ENCODE measurements at regions not wholly inside any gene's neighbourhood (a gene's known extent, or its start where the extent isn't known, plus 50 kb on each side); places are given as distances from the start of the nearest gene placed in this dataset.

DNA sequence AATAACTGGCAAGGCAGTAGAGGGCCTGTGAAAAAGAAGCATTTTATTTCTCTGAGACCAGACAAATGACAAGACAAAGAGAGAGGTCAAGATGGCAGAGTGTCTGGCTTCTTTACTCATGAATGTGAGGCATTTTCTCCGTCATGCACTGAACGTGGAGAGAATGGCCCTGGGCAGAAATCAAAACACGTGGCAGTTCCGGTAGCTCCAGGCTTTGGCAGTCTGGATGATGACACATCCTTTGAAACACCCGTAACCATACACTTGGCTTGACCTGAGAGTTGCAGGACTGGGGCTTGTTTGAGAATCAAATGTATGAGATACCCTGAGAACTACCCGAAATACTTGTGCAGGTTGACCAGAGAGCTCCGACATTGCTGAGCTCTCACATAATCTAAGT lies 537.6 kb downstream of the ACTR3B start:
- Mint-ChIP-seq H3K9me3 (ENCODE audit: unreplicated experiment) (peaks cover 14% of the 10 kb centered on the region), H3K4me1 (ENCODE audit: low read depth, unreplicated experiment) (no peaks in the 10 kb centered on the region), H3K27ac (ENCODE audit: unreplicated experiment) (no peak overlapping the region), H3K4me3 (ENCODE audit: unreplicated experiment) (no peak overlapping the region), H3K27me3 (ENCODE audit: unreplicated experiment) (peaks cover 2% of the 10 kb centered on the region), H3K36me3 (ENCODE audit: unreplicated experiment) (peaks cover 4% of the 10 kb centered on the region)
- TF ChIP-seq, protein P1, sequence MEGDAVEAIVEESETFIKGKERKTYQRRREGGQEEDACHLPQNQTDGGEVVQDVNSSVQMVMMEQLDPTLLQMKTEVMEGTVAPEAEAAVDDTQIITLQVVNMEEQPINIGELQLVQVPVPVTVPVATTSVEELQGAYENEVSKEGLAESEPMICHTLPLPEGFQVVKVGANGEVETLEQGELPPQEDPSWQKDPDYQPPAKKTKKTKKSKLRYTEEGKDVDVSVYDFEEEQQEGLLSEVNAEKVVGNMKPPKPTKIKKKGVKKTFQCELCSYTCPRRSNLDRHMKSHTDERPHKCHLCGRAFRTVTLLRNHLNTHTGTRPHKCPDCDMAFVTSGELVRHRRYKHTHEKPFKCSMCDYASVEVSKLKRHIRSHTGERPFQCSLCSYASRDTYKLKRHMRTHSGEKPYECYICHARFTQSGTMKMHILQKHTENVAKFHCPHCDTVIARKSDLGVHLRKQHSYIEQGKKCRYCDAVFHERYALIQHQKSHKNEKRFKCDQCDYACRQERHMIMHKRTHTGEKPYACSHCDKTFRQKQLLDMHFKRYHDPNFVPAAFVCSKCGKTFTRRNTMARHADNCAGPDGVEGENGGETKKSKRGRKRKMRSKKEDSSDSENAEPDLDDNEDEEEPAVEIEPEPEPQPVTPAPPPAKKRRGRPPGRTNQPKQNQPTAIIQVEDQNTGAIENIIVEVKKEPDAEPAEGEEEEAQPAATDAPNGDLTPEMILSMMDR (IDR thresholded peaks at IDR 0.05; ENCODE audit: partially characterized antibody, unreplicated experiment): no peak
- DNase-seq: no peak

DNA sequence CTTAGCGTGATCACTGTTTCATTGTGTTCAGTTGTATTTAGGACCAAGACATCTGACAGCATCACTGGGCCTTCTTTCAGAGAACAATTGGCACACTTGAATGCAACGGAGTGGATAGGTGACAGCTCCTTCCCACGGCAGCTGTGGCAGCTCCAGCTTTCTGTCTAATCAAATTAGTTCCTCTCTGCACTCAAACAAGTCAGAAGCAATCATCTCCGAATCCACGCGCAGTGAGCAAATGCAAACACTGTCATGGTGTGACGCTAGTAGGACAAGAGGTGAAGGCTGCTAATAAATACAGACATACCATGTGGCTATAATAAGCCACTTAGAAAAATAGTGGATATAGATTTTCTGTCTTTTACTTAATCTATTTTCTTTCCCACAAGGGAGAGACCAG lies 542.4 kb downstream of the ACTR3B start:
- no peaks in the 10 kb centered on the region for H3K36me3 Mint-ChIP-seq (ENCODE audit: unreplicated experiment)
- no peak overlapping the region for H3K27ac Mint-ChIP-seq (ENCODE audit: unreplicated experiment)

DNA sequence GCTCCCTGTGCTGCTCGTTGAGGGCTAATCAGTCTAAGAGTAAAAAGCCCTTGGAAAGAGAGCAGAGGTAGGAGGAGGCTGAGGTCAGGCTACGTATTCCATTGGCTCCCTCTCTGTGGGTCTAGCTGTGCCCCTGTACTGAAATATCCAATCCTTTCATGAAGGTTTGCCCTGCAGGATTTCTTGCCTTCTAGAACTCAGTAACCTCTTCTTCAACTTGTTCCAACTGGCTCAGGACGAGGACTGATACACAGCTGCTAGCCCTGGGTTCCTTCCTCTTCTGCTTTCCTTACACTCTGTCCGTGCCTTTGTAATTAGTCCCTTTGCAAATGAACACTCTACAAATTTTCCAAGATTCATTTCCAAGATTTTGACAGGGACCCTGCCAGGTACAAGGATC lies 560.5 kb downstream of the ACTR3B start:
- peaks cover 17% of the 10 kb centered on the region for H3K9me3 Mint-ChIP-seq (ENCODE audit: unreplicated experiment)
- TF ChIP-seq, protein P1 (IDR thresholded peaks at IDR 0.05; ENCODE audit: partially characterized antibody, unreplicated experiment): no peak

More for the DNA sequence above, 542.4 kb downstream of the ACTR3B start:
- Mint-ChIP-seq H3K27me3 (ENCODE audit: unreplicated experiment) (peaks cover 2% of the 10 kb centered on the region), H3K4me3 (ENCODE audit: unreplicated experiment) (no peak overlapping the region), H3K9me3 (ENCODE audit: unreplicated experiment) (peaks cover 18% of the 10 kb centered on the region), H3K4me1 (ENCODE audit: low read depth, unreplicated experiment) (no peaks in the 10 kb centered on the region)
- TF ChIP-seq, protein P1 (IDR thresholded peaks at IDR 0.05; ENCODE audit: partially characterized antibody, unreplicated experiment): no peak
- DNase-seq: no peak

DNA sequence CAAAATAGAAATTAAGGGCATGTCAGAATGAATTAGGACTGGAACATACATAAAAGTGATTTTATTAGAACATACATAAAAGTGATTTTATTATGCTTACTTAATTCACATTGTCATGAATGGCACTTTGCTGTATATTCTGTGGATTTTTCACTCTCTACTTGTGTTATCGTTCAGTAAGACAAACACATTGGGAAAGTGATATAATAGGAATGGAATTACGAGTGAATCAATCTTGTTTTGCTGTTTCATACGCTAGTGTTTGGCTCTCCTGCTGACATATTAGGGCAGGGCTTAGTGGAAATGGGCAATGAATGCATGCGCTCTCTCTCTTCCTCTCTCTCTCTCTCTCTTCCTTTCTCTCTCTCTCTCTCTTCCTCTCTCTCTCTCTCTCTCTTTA lies 561.1 kb downstream of the ACTR3B start:
- H3K4me1 Mint-ChIP-seq (ENCODE audit: low read depth, unreplicated experiment): no peaks in the 10 kb centered on the region

More for the DNA sequence above, 560.5 kb downstream of the ACTR3B start:
- no peaks in the 10 kb centered on the region for H3K4me1 Mint-ChIP-seq (ENCODE audit: low read depth, unreplicated experiment)
- H3K4me3 Mint-ChIP-seq (ENCODE audit: unreplicated experiment): no peak overlapping the region
- peaks cover 10% of the 10 kb centered on the region for H3K36me3 Mint-ChIP-seq (ENCODE audit: unreplicated experiment)
- no peak overlapping the region for H3K27ac Mint-ChIP-seq (ENCODE audit: unreplicated experiment)
- H3K27me3 Mint-ChIP-seq (ENCODE audit: unreplicated experiment): no peaks in the 10 kb centered on the region
- no peak for DNase-seq

DNA sequence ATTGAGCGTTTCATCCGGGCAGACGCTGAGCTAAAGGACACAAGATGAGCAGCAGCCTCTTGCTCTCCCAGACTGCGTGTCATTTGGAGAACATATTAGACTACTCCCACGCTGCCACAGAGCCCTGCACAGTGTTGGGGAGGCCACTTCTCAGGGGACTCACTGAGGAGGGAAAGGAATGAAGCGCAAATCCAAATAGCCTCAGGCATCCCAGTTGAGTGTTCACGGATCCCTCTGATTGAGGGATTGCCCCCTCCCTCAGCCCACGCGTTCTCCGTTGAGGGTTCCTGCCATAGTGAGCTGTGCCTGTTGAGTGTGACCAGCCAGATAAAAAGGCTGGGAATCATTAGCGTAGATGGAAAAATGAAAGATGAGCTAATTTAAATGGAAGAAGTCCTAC lies 563.4 kb downstream of the ACTR3B start:
- H3K36me3 Mint-ChIP-seq (ENCODE audit: unreplicated experiment): peaks cover 10% of the 10 kb centered on the region
- H3K4me1 Mint-ChIP-seq (ENCODE audit: low read depth, unreplicated experiment): no peaks in the 10 kb centered on the region
- H3K4me3 Mint-ChIP-seq (ENCODE audit: unreplicated experiment): no peak overlapping the region
- peaks cover 12% of the 10 kb centered on the region for H3K9me3 Mint-ChIP-seq (ENCODE audit: unreplicated experiment)
- H3K27me3 Mint-ChIP-seq (ENCODE audit: unreplicated experiment): no peaks in the 10 kb centered on the region
- TF ChIP-seq, protein P1 (IDR thresholded peaks at IDR 0.05; ENCODE audit: partially characterized antibody, unreplicated experiment): no peak
- no peak for DNase-seq
- no peak overlapping the region for H3K27ac Mint-ChIP-seq (ENCODE audit: unreplicated experiment)

More for the DNA sequence above, 561.1 kb downstream of the ACTR3B start:
- peaks cover 17% of the 10 kb centered on the region for H3K9me3 Mint-ChIP-seq (ENCODE audit: unreplicated experiment)
- H3K4me3 Mint-ChIP-seq (ENCODE audit: unreplicated experiment): no peak overlapping the region
- TF ChIP-seq, protein P1 (IDR thresholded peaks at IDR 0.05; ENCODE audit: partially characterized antibody, unreplicated experiment): no peak
- no peak for DNase-seq
- no peak overlapping the region for H3K27ac Mint-ChIP-seq (ENCODE audit: unreplicated experiment)
- H3K36me3 Mint-ChIP-seq (ENCODE audit: unreplicated experiment): peaks cover 10% of the 10 kb centered on the region
- no peaks in the 10 kb centered on the region for H3K27me3 Mint-ChIP-seq (ENCODE audit: unreplicated experiment)
